ENCODE measurements at regions not wholly inside any gene's neighbourhood (a gene's known extent, or its start where the extent isn't known, plus 50 kb on each side); places are given as distances from the start of the nearest gene placed in this dataset.
"Not testable (repeated sequence)": the region's sequence is repeated elsewhere in the genome, so short reads cannot be mapped to it uniquely, and the experiment has no call there.

- intact Hi-C loops (cut with DNase I); H3K27me3 ChIP-seq; H3K4me3 ChIP-seq; H3K4me1 ChIP-seq; H3K36me3 ChIP-seq; DNase-seq; H3K27ac ChIP-seq; H3K9me3 ChIP-seq: not testable (repeated sequence)
- no CpG with 5 or more reads among the region's 28 CpGs for WGBS, 2 donors
Observed at GRCh38 chr2:132220589-132220988, 58.8 kb upstream of the ANKRD30BL start.

- H3K27me3 ChIP-seq; H3K4me1 ChIP-seq; DNase-seq; H3K27ac ChIP-seq; H3K36me3 ChIP-seq; intact Hi-C loops (cut with DNase I); H3K9me3 ChIP-seq; H3K4me3 ChIP-seq: not testable (repeated sequence)
- no CpG with 5 or more reads among the region's 30 CpGs for WGBS, 2 donors
Observed at GRCh38 chr2:132221886-132222285, 60.1 kb upstream of the ANKRD30BL start.

GRCh38 chr2:132252191-132252893 lies 90.6 kb upstream of the ANKRD30BL start:
- 94 to 100% methylated on average over 5 to 26 of the region's 38 CpGs for WGBS, 2 donors
- no peak for DNase-seq

GRCh38 chr2:132252894-132253264 lies 91.1 kb upstream of the ANKRD30BL start:
- Histone ChIP-seq H3K4me3 (no peak overlapping the region), H3K27me3 (peaks cover 0 to 30% (median 4%) of the 10 kb centered on the region in 4 donors), H3K36me3 (no peaks in the 10 kb centered on the region), H3K27ac (no peak overlapping the region), H3K9me3 (peaks cover 0 to 4% (median 0%) of the 10 kb centered on the region in 3 donors), H3K4me1 (peaks cover 0 to 14% (median 9%) of the 10 kb centered on the region in 3 donors)
- TF ChIP-seq CTCF (IDR thresholded peaks at IDR 0.05), result no peak
- TF ChIP-seq POLR2A (IDR thresholded peaks at IDR 0.05), result no peak
- 85 to 94% methylated on average over 5 to 15 of the region's 17 CpGs for WGBS, 2 donors
- DNase-seq, result no peak
- intact Hi-C loops (cut with DNase I), result no loop called here

More at GRCh38 chr2:132252191-132252893, 90.6 kb upstream of the ANKRD30BL start:
- Histone ChIP-seq H3K9me3 (peaks cover 0 to 4% (median 0%) of the 10 kb centered on the region in 3 donors), H3K36me3 (no peaks in the 10 kb centered on the region), H3K27ac (no peak overlapping the region), H3K4me3 (no peak overlapping the region), H3K27me3 (peaks cover 0 to 24% (median 2%) of the 10 kb centered on the region in 4 donors), H3K4me1 (peaks cover 0 to 9% (median 4%) of the 10 kb centered on the region in 3 donors)
- intact Hi-C loops (cut with DNase I), result no loop called here
- TF ChIP-seq POLR2A (IDR thresholded peaks at IDR 0.05), result no peak
- TF ChIP-seq CTCF (IDR thresholded peaks at IDR 0.05), result no peak

- intact Hi-C loops (cut with DNase I), result no loop called here
- no peak for DNase-seq
- H3K9me3 ChIP-seq, result peaks cover 0 to 4% (median 0%) of the 10 kb centered on the region in 3 donors
- 91 to 98% methylated on average over 9 to 17 of the region's 50 CpGs for WGBS, 2 donors
- no peak overlapping the region for H3K27ac ChIP-seq
- no peaks in the 10 kb centered on the region for H3K36me3 ChIP-seq
- H3K4me3 ChIP-seq, result no peak overlapping the region
- H3K4me1 ChIP-seq, result peaks cover 0 to 18% (median 10%) of the 10 kb centered on the region in 3 donors
- H3K27me3 ChIP-seq, result peaks cover 0 to 38% (median 5%) of the 10 kb centered on the region in 4 donors
- TF ChIP-seq POLR2A (IDR thresholded peaks at IDR 0.05) (no peak), CTCF (IDR thresholded peaks at IDR 0.05) (no peak)
Observed at GRCh38 chr2:132253496-132254305, 91.9 kb upstream of the ANKRD30BL start.

- whole genome bisulfite sequencing, 2 donors, result 92 to 93% methylated on average over 16 to 19 of the region's 25 CpGs
- H3K36me3 ChIP-seq; intact Hi-C loops (cut with DNase I); H3K4me3 ChIP-seq; H3K27ac ChIP-seq; H3K9me3 ChIP-seq; DNase-seq: not testable (repeated sequence)
- H3K27me3 ChIP-seq, result peaks cover 0 to 43% (median 5%) of the 10 kb centered on the region in 4 donors
- H3K4me1 ChIP-seq, result peaks cover 0 to 18% (median 10%) of the 10 kb centered on the region in 3 donors
Observed at GRCh38 chr2:132254306-132254919, 92.7 kb upstream of the ANKRD30BL start.

All from esophagus squamous epithelium (tissue), 5 donors.